HG03095 (cell line): ENCODE measurements at regions not wholly inside any gene's neighbourhood (a gene's known extent, or its start where the extent isn't known, plus 50 kb on each side); places are given as distances from the start of the nearest gene placed in this dataset.

ENCODE experiments used
- ATAC-seq: cut with Tn5 transposase; IDR thresholded peaks from one replicate; pipeline ENCODE4 v1.9.1; 2021; ENCODE audit warnings: moderate library complexity; ENCODE audit not compliant: unreplicated experiment

- no peak for ATAC-seq
These were observed 103.8 kb upstream of the MED13L start for GRCh38 chr12:116381240-116381743.

GRCh38 chr12:116381744-116382685, 104.5 kb upstream of the MED13L start:
- no peak for ATAC-seq

- no peak for ATAC-seq
These were observed 105.4 kb upstream of the MED13L start for GRCh38 chr12:116382686-116383530.

GRCh38 chr12:116384175-116384574, 106.7 kb upstream of the MED13L start:
- ATAC-seq = no peak

- ATAC-seq = no peak
These were observed 107.4 kb upstream of the MED13L start for GRCh38 chr12:116384691-116385485.

GRCh38 chr12:116385486-116386217, 108.2 kb upstream of the MED13L start:
- ATAC-seq = no peak

- no peak for ATAC-seq
These were observed 111.8 kb upstream of the MED13L start for GRCh38 chr12:116389326-116389725.

GRCh38 chr12:116389990-116390389, 112.5 kb upstream of the MED13L start:
- ATAC-seq = no peak

GRCh38 chr12:116390401-116391335, 113.2 kb upstream of the MED13L start:
- no peak for ATAC-seq

GRCh38 chr12:116391501-116391900, 114.0 kb upstream of the MED13L start:
- ATAC-seq = no peak

- ATAC-seq = no peak
These were observed 114.6 kb upstream of the MED13L start for GRCh38 chr12:116392061-116392460.

GRCh38 chr12:116393255-116393654, 115.8 kb upstream of the MED13L start:
- no peak for ATAC-seq

- ATAC-seq = no peak
These were observed 116.6 kb upstream of the MED13L start for GRCh38 chr12:116393859-116394650.

GRCh38 chr12:116395396-116395795, 117.9 kb upstream of the MED13L start:
- ATAC-seq = no peak

GRCh38 chr12:116397148-116397547, 119.7 kb upstream of the MED13L start:
- ATAC-seq = no peak

GRCh38 chr12:116398193-116398592, 120.7 kb upstream of the MED13L start:
- no peak for ATAC-seq

- no peak for ATAC-seq
These were observed 121.6 kb upstream of the MED13L start for GRCh38 chr12:116399055-116399454.
